Cardiac muscle cell (in vitro differentiated cells and primary cell): ENCODE measurements at regions not wholly inside any gene's neighbourhood (a gene's known extent, or its start where the extent isn't known, plus 50 kb on each side); places are given as distances from the start of the nearest gene placed in this dataset.

Experiments used
- DNase-seq, 2 donors: peaks; one replicate each; pipeline versions ENCODE4 v3.0.0 to v3.0.0-alpha.2; 2010 to 2017; ENCODE audit warnings: low read depth in 1 of 2, low spot score in 1 of 2
- H3K27ac ChIP-seq: fragments of 200-600 bp; sonication (generic); 2 replicates; pipeline ENCODE4 v1.5.1; 2016
- H3K27me3 ChIP-seq: fragments of 200-600 bp; sonication (generic); 2 replicates; pipeline ENCODE4 v1.6.0; 2016; ENCODE audit warnings: control low read depth
- H3K36me3 ChIP-seq: fragments of 200-600 bp; sonication (generic); 2 replicates; pipeline ENCODE4 v1.5.1; 2016; ENCODE audit warnings: control low read depth
- H3K4me1 ChIP-seq: fragments of 200-600 bp; sonication (generic); 2 replicates; pipeline ENCODE4 v1.8.1; 2017; ENCODE audit warnings: low read depth, mild to moderate bottlenecking, mixed run types
- H3K4me3 ChIP-seq: fragments of 200-600 bp; sonication (generic); 2 replicates; pipeline ENCODE4 v1.5.1; 2016; ENCODE audit warnings: mild to moderate bottlenecking
- H3K9me3 ChIP-seq: fragments of 200-600 bp; sonication (generic); 2 replicates; pipeline ENCODE4 v1.5.1; 2017; ENCODE audit warnings: low read depth, mild to moderate bottlenecking, control low read depth
- TF ChIP-seq, protein P1 (sequence below): IDR thresholded peaks from 2 replicates; pipeline ENCODE4 v1.5.1; 2012; ENCODE audit warnings: low read depth, mild to moderate bottlenecking, low read length

DNA sequence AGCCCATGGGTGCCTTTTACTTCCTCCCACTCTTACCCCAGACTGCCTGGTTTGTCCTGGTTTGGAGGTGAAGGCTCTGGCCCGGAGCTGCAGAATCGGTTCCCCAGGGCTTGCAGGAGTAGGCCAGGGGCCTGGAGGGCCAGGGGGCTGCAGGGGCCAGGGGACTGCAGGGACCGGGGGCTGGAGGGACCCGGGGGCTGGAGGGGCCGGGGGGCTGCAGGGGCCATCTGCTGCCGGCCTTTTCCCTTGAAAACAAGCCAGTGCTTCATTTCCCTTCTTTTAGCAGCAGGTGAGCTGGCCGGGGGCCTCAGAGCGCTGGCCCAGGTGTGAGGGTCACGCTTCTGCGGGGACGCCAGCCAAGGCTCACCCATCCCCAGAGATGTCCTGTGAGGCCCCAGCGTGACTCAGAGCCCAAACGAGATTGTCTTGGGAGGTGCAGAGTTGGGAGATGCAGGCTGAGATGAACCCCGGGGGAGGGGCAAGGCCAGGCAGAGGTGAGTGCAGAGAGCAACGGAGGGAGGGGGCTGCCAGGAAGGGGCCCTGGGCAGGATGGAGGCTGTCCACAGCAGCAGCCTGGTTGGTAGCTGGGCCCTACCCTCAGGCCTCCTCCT, 154.9 kb downstream of the KIF26A start:
- Histone ChIP-seq H3K4me1 (peaks cover 17% of the 10 kb centered on the region), H3K27ac (no peak overlapping the region), H3K9me3 (no peaks in the 10 kb centered on the region), H3K4me3 (no peak overlapping the region), H3K36me3 (no peaks in the 10 kb centered on the region), H3K27me3 (no peaks in the 10 kb centered on the region)
- TF ChIP-seq, protein P1, sequence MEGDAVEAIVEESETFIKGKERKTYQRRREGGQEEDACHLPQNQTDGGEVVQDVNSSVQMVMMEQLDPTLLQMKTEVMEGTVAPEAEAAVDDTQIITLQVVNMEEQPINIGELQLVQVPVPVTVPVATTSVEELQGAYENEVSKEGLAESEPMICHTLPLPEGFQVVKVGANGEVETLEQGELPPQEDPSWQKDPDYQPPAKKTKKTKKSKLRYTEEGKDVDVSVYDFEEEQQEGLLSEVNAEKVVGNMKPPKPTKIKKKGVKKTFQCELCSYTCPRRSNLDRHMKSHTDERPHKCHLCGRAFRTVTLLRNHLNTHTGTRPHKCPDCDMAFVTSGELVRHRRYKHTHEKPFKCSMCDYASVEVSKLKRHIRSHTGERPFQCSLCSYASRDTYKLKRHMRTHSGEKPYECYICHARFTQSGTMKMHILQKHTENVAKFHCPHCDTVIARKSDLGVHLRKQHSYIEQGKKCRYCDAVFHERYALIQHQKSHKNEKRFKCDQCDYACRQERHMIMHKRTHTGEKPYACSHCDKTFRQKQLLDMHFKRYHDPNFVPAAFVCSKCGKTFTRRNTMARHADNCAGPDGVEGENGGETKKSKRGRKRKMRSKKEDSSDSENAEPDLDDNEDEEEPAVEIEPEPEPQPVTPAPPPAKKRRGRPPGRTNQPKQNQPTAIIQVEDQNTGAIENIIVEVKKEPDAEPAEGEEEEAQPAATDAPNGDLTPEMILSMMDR = no peak
- DNase-seq = no peak

DNA sequence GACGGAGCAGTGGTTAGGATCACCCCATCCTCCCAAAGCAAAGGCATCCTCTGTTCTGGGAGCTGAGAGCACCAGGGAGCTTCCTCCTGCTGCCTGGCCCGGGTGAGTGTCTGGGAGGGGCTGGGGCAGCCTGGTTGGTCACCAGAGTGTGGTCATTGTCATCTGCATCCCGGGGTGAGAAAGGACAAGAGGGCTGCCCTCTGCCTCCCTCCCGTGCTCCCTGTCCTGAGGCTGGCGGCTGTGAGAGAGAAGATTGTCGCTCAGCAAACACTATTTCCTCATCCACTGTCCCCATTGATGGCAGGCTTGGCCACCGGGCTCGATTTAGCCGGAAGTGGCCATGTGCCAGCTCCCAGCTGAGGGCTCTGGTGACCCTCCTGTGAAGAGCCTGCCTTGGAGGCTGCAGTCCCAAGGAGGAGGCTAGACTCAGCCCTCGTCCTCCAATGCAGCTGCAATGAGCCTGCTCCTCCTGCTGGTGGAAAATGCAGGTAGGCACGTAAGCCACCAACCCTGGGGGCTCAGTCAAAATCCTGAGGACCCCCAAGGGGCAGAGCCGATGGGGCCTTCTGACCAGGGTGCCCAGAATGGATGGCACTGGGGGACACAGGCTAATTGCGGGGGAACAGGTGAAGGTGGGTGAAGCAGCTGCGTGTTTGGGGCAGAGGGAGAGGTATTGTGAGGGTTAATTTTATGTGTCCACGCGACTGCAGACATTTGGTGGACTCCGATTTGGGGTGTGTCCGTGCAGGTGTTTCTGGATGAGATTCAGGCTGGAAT, 155.7 kb downstream of the KIF26A start:
- peaks cover 17% of the 10 kb centered on the region for H3K4me1 ChIP-seq
- H3K4me3 ChIP-seq = no peak overlapping the region
- no peak overlapping the region for H3K27ac ChIP-seq
- no peaks in the 10 kb centered on the region for H3K36me3 ChIP-seq
- no peaks in the 10 kb centered on the region for H3K9me3 ChIP-seq
- DNase-seq = no peak
- TF ChIP-seq, protein P1 = peak; percentile 12
- H3K27me3 ChIP-seq = no peaks in the 10 kb centered on the region

DNA sequence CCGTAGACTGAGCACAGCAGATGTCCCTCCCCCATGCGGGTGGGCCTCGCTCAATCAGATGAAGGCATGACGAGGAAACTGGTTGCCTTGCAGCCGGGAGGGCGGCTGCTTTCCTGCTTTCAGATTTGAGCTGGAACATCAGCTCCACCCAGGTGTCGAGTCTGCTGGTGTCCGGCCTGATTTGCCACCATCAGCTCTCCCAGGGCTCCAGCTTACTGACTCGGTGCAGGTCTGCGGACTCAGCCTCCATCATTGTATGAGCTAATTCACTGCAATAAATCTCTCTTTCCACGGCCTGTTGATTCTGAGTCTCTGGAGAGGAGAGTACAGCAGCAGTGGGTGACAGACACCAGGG, 156.2 kb downstream of the KIF26A start:
- H3K9me3 ChIP-seq = no peaks in the 10 kb centered on the region
- DNase-seq = no peak
- no peaks in the 10 kb centered on the region for H3K27me3 ChIP-seq
- H3K4me1 ChIP-seq = peaks cover 17% of the 10 kb centered on the region
- no peak overlapping the region for H3K27ac ChIP-seq
- H3K4me3 ChIP-seq = no peak overlapping the region
- TF ChIP-seq, protein P1 = no peak
- no peaks in the 10 kb centered on the region for H3K36me3 ChIP-seq

DNA sequence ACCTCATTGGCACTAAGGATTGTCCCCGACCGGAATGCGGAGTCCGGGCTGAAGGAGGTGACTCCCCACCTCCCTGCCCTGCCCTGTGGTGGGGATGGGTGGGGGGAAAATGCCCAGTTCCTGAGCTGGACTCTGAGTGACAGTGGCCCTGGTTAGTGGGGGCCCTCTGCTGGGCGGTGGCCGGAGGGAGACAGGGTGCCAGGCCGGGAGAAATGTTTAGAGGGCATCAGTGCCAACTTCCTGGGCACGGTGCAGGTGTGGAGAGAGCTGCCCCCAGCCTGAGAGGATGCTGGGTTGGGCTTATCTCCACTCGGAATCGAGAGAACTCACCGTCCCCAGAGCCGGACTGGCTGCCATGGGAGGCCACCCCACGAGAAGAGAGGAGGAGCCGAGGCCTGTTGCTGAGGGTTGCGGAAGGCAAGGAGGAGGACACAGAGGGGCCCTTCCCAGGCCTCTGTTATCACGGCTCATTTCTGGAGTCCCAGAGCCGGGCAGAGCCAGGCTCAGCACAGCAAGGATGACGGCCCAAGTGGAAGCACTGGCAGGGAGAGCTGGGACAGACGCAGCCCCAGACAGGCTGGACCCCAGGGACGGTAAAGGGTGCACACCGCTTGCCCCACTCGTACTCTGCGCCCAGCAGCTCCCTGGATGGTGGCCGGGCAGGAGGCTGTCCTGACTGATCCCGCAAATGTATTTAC, 156.7 kb downstream of the KIF26A start:
- no peak for DNase-seq
- Histone ChIP-seq H3K27me3 (no peaks in the 10 kb centered on the region), H3K27ac (no peak overlapping the region), H3K4me1 (peaks cover 17% of the 10 kb centered on the region), H3K36me3 (no peaks in the 10 kb centered on the region), H3K4me3 (no peak overlapping the region), H3K9me3 (no peaks in the 10 kb centered on the region)
- TF ChIP-seq, protein P1 = no peak

DNA sequence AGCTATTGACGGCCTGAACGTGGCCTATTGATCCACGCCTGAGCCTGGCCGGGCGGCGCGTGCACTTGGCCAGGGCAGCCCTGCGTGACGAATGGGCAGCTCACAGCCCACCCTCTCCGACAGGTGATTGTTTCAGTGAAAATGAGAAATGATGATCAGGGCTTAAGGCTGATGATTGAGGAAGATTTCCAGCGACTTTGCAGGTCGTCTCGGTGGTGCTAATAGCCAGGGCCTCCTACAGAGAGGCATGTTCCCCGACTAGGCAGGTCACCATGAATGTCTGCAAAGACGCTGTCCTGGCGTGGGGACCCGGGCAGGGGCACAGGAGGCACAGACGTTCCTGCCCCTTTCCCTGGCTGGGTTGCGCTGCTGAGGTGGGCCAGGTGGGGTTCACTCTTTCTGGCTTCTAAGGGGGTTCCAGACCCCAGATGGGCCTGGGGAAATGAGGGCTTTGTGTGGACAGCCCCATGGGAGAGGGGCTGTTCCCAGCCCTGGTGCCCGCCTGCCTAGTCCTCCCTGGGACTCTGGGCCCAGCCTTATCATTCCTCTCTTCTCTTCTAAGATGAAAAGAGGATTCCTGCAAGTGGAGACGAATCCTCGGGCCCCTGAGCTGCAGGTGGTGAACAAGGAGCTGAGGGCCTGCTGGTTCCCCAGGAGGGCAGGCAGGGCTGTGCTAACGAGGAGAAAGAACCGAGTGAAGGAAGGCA, 157.4 kb downstream of the KIF26A start:
- TF ChIP-seq, protein P1 = no peak

More for the DNA sequence above, 157.4 kb downstream of the KIF26A start:
- DNase-seq = no peak
- H3K27me3 ChIP-seq = no peaks in the 10 kb centered on the region
- no peaks in the 10 kb centered on the region for H3K9me3 ChIP-seq
- no peak overlapping the region for H3K27ac ChIP-seq
- peaks cover 17% of the 10 kb centered on the region for H3K4me1 ChIP-seq
- H3K4me3 ChIP-seq = no peak overlapping the region
- H3K36me3 ChIP-seq = no peaks in the 10 kb centered on the region
